IMR-90 (cell line): ENCODE measurements at regions not wholly inside any gene's neighbourhood (a gene's known extent, or its start where the extent isn't known, plus 50 kb on each side); places are given as distances from the start of the nearest gene placed in this dataset.

Experiments used
- ATAC-seq: fragments of 200-7000 bp; cut with Tn5 transposase; 2 replicates; pipeline ENCODE4 v1.9.1; 2020; ENCODE audit warnings: low read depth, mild to moderate bottlenecking, moderate library complexity
- BruUV-seq: library from RNA; stranded (reverse); fragments of 400-500 nt; replicated peaks from 2 replicates; lab custom pipeline; 2021; lab: Mats Ljungman, UMichigan
- CTCF ChIA-PET: fragments of 300-600 bp; formaldehyde crosslinking; extraction: SDS; loops from one replicate; lab custom pipeline; 2021; ENCODE audit warnings: antibody characterized with exemption; lab: Yijun Ruan, JAX
- POLR2A ChIA-PET: fragments of 300-600 bp; sonication (Branson Sonifier 250); formaldehyde crosslinking; loops from one replicate; lab custom pipeline; 2022; ENCODE audit warnings: antibody characterized with exemption; ENCODE audit not compliant: unreplicated experiment; lab: Charles Lee
- DNase-seq: peaks from one replicate; pipeline ENCODE4 v3.0.0; 2013
- H2AFZ ChIP-seq: replicated peaks from 2 replicates; pipeline ENCODE3; 2013; ENCODE audit warnings: low read length, mild to moderate bottlenecking; ENCODE audit not compliant: poor library complexity
- H2AK5ac ChIP-seq: 2 replicates; pipeline ENCODE4 v1.6.1; 2013; ENCODE audit warnings: low read depth, low read length, inconsistent platforms
- H2AK9ac ChIP-seq: replicated peaks from 2 replicates; pipeline ENCODE3; 2013; ENCODE audit warnings: mild to moderate bottlenecking, low read depth, low read length, moderate library complexity; ENCODE audit not compliant: poor library complexity
- H2BK120ac ChIP-seq: 2 replicates; pipeline ENCODE4 v1.6.1; 2013; ENCODE audit warnings: low read depth, low read length, inconsistent platforms
- H2BK15ac ChIP-seq: 3 replicates; pipeline ENCODE4 v1.6.1; 2013; ENCODE audit warnings: low read depth, low read length, inconsistent platforms
- H2BK20ac ChIP-seq: 2 replicates; pipeline ENCODE4 v1.6.1; 2013; ENCODE audit warnings: low read depth, mild to moderate bottlenecking, inconsistent platforms, low read length, moderate library complexity
- H2BK5ac ChIP-seq: 2 replicates; pipeline ENCODE4 v1.6.1; 2013; ENCODE audit warnings: mild to moderate bottlenecking, low read depth, low read length, inconsistent platforms; ENCODE audit not compliant: poor library complexity, severe bottlenecking
- H3K14ac ChIP-seq: replicated peaks from 2 replicates; pipeline ENCODE4 v1.6.1; 2013; ENCODE audit warnings: low read depth, low read length, inconsistent platforms
- H3K18ac ChIP-seq: 2 replicates; pipeline ENCODE4 v1.6.1; 2013; ENCODE audit warnings: low read depth, low read length, control low read depth
- H3K23ac ChIP-seq: 2 replicates; pipeline ENCODE4 v1.6.1; 2013; ENCODE audit warnings: low read depth, low read length, inconsistent platforms
- H3K27ac ChIP-seq: 2 replicates; pipeline ENCODE4 v1.5.1; 2013; ENCODE audit warnings: mild to moderate bottlenecking, control low read depth, low read length; ENCODE audit not compliant: insufficient read depth
- H3K27me3 ChIP-seq: 2 replicates; pipeline ENCODE4 v1.6.1; 2013; ENCODE audit warnings: low read length; ENCODE audit not compliant: control insufficient read depth, insufficient read depth
- H3K36me3 ChIP-seq: 2 replicates; pipeline ENCODE4 v1.6.1; 2013; ENCODE audit warnings: low read length, mixed read lengths; ENCODE audit not compliant: control insufficient read depth, insufficient read depth
- H3K4ac ChIP-seq: 2 replicates; pipeline ENCODE4 v1.6.1; 2013; ENCODE audit warnings: low read depth, low read length, inconsistent platforms
- H3K4me1 ChIP-seq: 2 replicates; pipeline ENCODE4 v1.6.1; 2013; ENCODE audit warnings: low read length, mixed read lengths; ENCODE audit not compliant: control insufficient read depth, insufficient read depth
- H3K4me2 ChIP-seq: 2 replicates; pipeline ENCODE4 v1.6.1; 2013; ENCODE audit warnings: low read depth, mild to moderate bottlenecking, control low read depth, low read length, moderate library complexity
- H3K4me3 ChIP-seq: 2 replicates; pipeline ENCODE4 v1.5.1; 2013; ENCODE audit warnings: low read depth, mild to moderate bottlenecking, control low read depth, low read length, moderate library complexity; ENCODE audit not compliant: insufficient read depth
- H3K56ac ChIP-seq: 2 replicates; pipeline ENCODE4 v1.6.1; 2013; ENCODE audit warnings: low read length, inconsistent platforms; ENCODE audit not compliant: insufficient read depth; ENCODE audit errors: extremely low read depth
- H3K79me1 ChIP-seq, 2 experiments: 2 replicates each; pipeline ENCODE4 v1.6.1; 2013; ENCODE audit warnings: low read length in 2 of 2, inconsistent platforms in 1 of 2, low read depth in 1 of 2
- H3K9ac ChIP-seq: 2 replicates; pipeline ENCODE4 v1.6.1; 2013; ENCODE audit warnings: low read depth, low read length, control low read depth
- H3K9me1 ChIP-seq: 2 replicates; pipeline ENCODE4 v1.6.1; 2013; ENCODE audit warnings: low read length, inconsistent platforms; ENCODE audit not compliant: insufficient read depth
- H3K9me3 ChIP-seq: 2 replicates; pipeline ENCODE4 v1.6.1; 2013; ENCODE audit warnings: low read length; ENCODE audit not compliant: control insufficient read depth, insufficient read depth
- H4K20me1 ChIP-seq: 2 replicates; pipeline ENCODE4 v1.6.1; 2013; ENCODE audit warnings: low read length, inconsistent platforms; ENCODE audit not compliant: insufficient read depth
- H4K5ac ChIP-seq: 2 replicates; pipeline ENCODE4 v1.6.1; 2013; ENCODE audit warnings: mild to moderate bottlenecking, low read depth, low read length, control low read depth
- H4K8ac ChIP-seq, 2 experiments: 2 replicates each; pipeline ENCODE4 v1.6.1; 2013; ENCODE audit warnings: low read depth in 2 of 2, low read length in 2 of 2, control low read depth in 1 of 2, inconsistent platforms in 1 of 2
- H4K91ac ChIP-seq: 2 replicates; pipeline ENCODE4 v1.6.1; 2013; ENCODE audit warnings: low read depth, low read length, inconsistent platforms; ENCODE audit not compliant: insufficient read depth
- BHLHE40 ChIP-seq: fragments of 150-350 bp; IDR thresholded peaks from 2 replicates; pipeline ENCODE4 v1.6.1; 2016; ENCODE audit warnings: mild to moderate bottlenecking, low read depth, low read length
- CEBPB ChIP-seq: IDR thresholded peaks from 2 replicates; pipeline ENCODE4 v1.6.1; 2012; ENCODE audit warnings: low read depth, low read length, improper control_type of control experiment
- CHD1 ChIP-seq: IDR thresholded peaks from 2 replicates; pipeline ENCODE4 v1.6.1; 2012; ENCODE audit warnings: low read depth, low read length, improper control_type of control experiment
- CTCF ChIP-seq: conservative IDR thresholded peaks from 2 replicates; pipeline ENCODE4 v1.5.1; 2012; ENCODE audit warnings: mild to moderate bottlenecking, low read depth, low read length, improper control_type of control experiment
- ELK1 ChIP-seq: fragments of 150-350 bp; IDR thresholded peaks from 2 replicates; pipeline ENCODE4 v1.6.1; 2016; ENCODE audit warnings: low read depth, mild to moderate bottlenecking, low read length, moderate library complexity, borderline replicate concordance
- FOS ChIP-seq: fragments of 150-350 bp; IDR thresholded peaks from 2 replicates; pipeline ENCODE4 v1.6.1; 2016; ENCODE audit warnings: low read depth, low read length
- MAFK ChIP-seq: IDR thresholded peaks from 2 replicates; pipeline ENCODE4 v1.6.1; 2012; ENCODE audit warnings: low read depth, low read length, improper control_type of control experiment
- MAZ ChIP-seq: IDR thresholded peaks from 2 replicates; pipeline ENCODE4 v1.6.1; 2012; ENCODE audit warnings: low read depth, mild to moderate bottlenecking, low read length, improper control_type of control experiment, moderate library complexity, borderline replicate concordance
- MXI1 ChIP-seq: IDR thresholded peaks from 2 replicates; pipeline ENCODE4 v1.6.1; 2012; ENCODE audit warnings: low read depth, mild to moderate bottlenecking, low read length, moderate library complexity, borderline replicate concordance
- NFE2L2 ChIP-seq: fragments of 150-350 bp; IDR thresholded peaks from 2 replicates; pipeline ENCODE4 v1.6.1; 2016; ENCODE audit warnings: low read depth, mild to moderate bottlenecking, low read length
- POLR2A ChIP-seq: IDR thresholded peaks from 2 replicates; pipeline ENCODE4 v1.6.1; 2012; ENCODE audit warnings: mild to moderate bottlenecking, low read depth, low read length
- RAD21 ChIP-seq: IDR thresholded peaks from 2 replicates; pipeline ENCODE4 v1.6.1; 2012; ENCODE audit warnings: low read length, improper control_type of control experiment
- RCOR1 ChIP-seq: IDR thresholded peaks from 2 replicates; pipeline ENCODE4 v1.6.1; 2012; ENCODE audit warnings: mild to moderate bottlenecking, low read length, improper control_type of control experiment; ENCODE audit not compliant: insufficient replicate concordance
- RFX5 ChIP-seq: IDR thresholded peaks from 2 replicates; pipeline ENCODE4 v1.8.0; 2012; ENCODE audit warnings: low read depth, mild to moderate bottlenecking, low read length, moderate library complexity
- SMC3 ChIP-seq: fragments of 150-350 bp; IDR thresholded peaks from 2 replicates; pipeline ENCODE4 v1.6.1; 2016; ENCODE audit warnings: low read depth, mild to moderate bottlenecking, antibody characterized with exemption, low read length, moderate library complexity
- USF2 ChIP-seq: fragments of 150-350 bp; IDR thresholded peaks from 2 replicates; pipeline ENCODE4 v1.6.1; 2017; ENCODE audit warnings: mild to moderate bottlenecking, antibody characterized with exemption, low read length, low read depth
- WGBS, 2 experiments: methylation state at CpG; one replicate each; pipeline versions ENCODE4 v1.1.5 to v1.1.7; 2013; ENCODE audit warnings: missing lambda C conversion rate in 2 of 2; ENCODE audit not compliant: insufficient read length in 1 of 2; ENCODE audit errors: extremely low coverage in 2 of 2; 5-methylcytosine and 5-hydroxymethylcytosine counted together
- dilution Hi-C: fragments of 300-500 bp; cut with HindIII; formaldehyde crosslinking; loops from one replicate; pipeline ENCODE4 v1.14.3; 2018; ENCODE audit warnings: low sequenced_read_pairs; ENCODE audit not compliant: unreplicated experiment
- in situ Hi-C: fragments of 300-500 bp; cut with MboI; formaldehyde crosslinking; loops from 3 replicates; pipeline ENCODE4 v1.14.3; 2019; ENCODE audit warnings: low sequenced_read_pairs, inconsistent platforms, mixed read lengths
- intact Hi-C: fragments of 100-400 bp; cut with micrococcal nuclease; formaldehyde crosslinking; loops from 2 replicates; pipeline ENCODE4 v1.10.0; 2022

- Histone ChIP-seq H3K36me3 (no peaks in the 10 kb centered on the region), H2BK5ac (no peak overlapping the region), H3K9me1 (0 out of 2 replicates have a peak, but pooled peaks cover 3% of the 10 kb centered on the region), H3K23ac (no peak overlapping the region), H3K56ac (no peak overlapping the region), H2BK15ac (no peak overlapping the region), H3K4me3 (no peak overlapping the region), H3K9me3 (no peaks in the 10 kb centered on the region), H4K5ac (no peak overlapping the region), H2AK5ac (no peak overlapping the region), H3K4me1 (peaks cover 4% of the 10 kb centered on the region; the same call in 1 of the 2 replicates), H4K91ac (no peak overlapping the region), H3K4ac (no peak overlapping the region; the same call in 1 of the 2 replicates), H4K20me1 (no peaks in the 10 kb centered on the region), H2AFZ (no peak overlapping the region), H4K8ac (no peak overlapping the region), H2BK120ac (no peak overlapping the region), H3K27ac (no peak overlapping the region), H2BK20ac (no peak overlapping the region), H2AK9ac (no peak overlapping the region), H3K4me2 (no peak overlapping the region), H3K14ac (no peak overlapping the region), H3K18ac (no peak overlapping the region), H3K27me3 (no peaks in the 10 kb centered on the region), H3K79me1 (no peaks in the 10 kb centered on the region), H3K9ac (no peak overlapping the region)
- CTCF ChIA-PET = no interaction called here
- BruUV-seq = no TSS peak
- intact Hi-C loops (no loop called here), in situ Hi-C loops (no loop called here), dilution Hi-C loops (no loop called here)
- POLR2A ChIA-PET = no interaction called here
- ATAC-seq (no peak), DNase-seq (no peak)
- no CpG with 5 or more reads among the region's 6 CpGs for WGBS, 2 experiments
- TF ChIP-seq ELK1 = no peak
- TF ChIP-seq CHD1 = no peak
- no peak for TF ChIP-seq CTCF
- TF ChIP-seq RCOR1 = no peak
- TF ChIP-seq POLR2A = no peak
- no peak for TF ChIP-seq USF2
- TF ChIP-seq MXI1 = no peak
- TF ChIP-seq SMC3 = no peak
- TF ChIP-seq BHLHE40 = no peak
- TF ChIP-seq MAZ = no peak
- no peak for TF ChIP-seq RAD21
- no peak for TF ChIP-seq FOS
- no peak for TF ChIP-seq MAFK
- TF ChIP-seq CEBPB = no peak
- TF ChIP-seq NFE2L2 = no peak
- TF ChIP-seq RFX5 = no peak
These were observed 288.1 kb downstream of the DUSP6 start for GRCh38 chr12:89064151-89064550.
